Mucosa of descending colon (tissue), 3 donors: ENCODE measurements at regions not wholly inside any gene's neighbourhood (a gene's known extent, or its start where the extent isn't known, plus 50 kb on each side); places are given as distances from the start of the nearest gene placed in this dataset.
A peak's percentile ranks its signal among the peaks of the same experiment; 100 is the strongest.

Source experiments
- ATAC-seq: fragments of 200-7000 bp; cut with Tn5 transposase; one replicate; pipeline ENCODE4 v1.9.1; 2020; ENCODE audit warnings: mild to moderate bottlenecking, moderate library complexity
- DNase-seq, 3 donors: peaks; one replicate each; pipeline ENCODE4 v3.0.0-alpha.2; 2020
- H3K36me3 ChIP-seq: fragments of 200-600 bp; one replicate; pipeline ENCODE4 v1.8.0; 2021; ENCODE audit warnings: low read depth, mild to moderate bottlenecking
- H3K4me1 ChIP-seq: fragments of 200-600 bp; one replicate; pipeline ENCODE4 v1.8.0; 2021; ENCODE audit warnings: low read depth, mild to moderate bottlenecking
- H3K4me3 ChIP-seq: fragments of 200-600 bp; one replicate; pipeline ENCODE4 v1.8.0; 2021; ENCODE audit warnings: mild to moderate bottlenecking
- H3K9me3 ChIP-seq: fragments of 200-600 bp; one replicate; pipeline ENCODE4 v1.8.0; 2021; ENCODE audit warnings: mild to moderate bottlenecking
- CTCF ChIP-seq: fragments of 200-600 bp; IDR thresholded peaks from one replicate; pipeline ENCODE4 v1.8.0; 2022; ENCODE audit warnings: antibody characterized with exemption, mild to moderate bottlenecking
- intact Hi-C, 2 donors: fragments of 100-400 bp; cut with DNase I in 1 of 2; cut with micrococcal nuclease in 1 of 2; formaldehyde crosslinking; loops; one replicate each; pipeline versions ENCODE4 v1.11.0 to v1.11.1; 2022; cut with DNase I, micrococcal nuclease
- donor health status: DM: no; HTN: no; CAD: no; lungs with moderate emphysema.
- donor health status: DM: no; HTN: no; CAD: no.
- donor health status: DM: no; HTN: yes; CAD: no.

GRCh38 chr1:22268327-22268726, 125.4 kb upstream of the WNT4 start:
- DNase-seq: no peak
- no peak for ATAC-seq
- H3K4me3 ChIP-seq: no peak overlapping the region
- no peaks in the 10 kb centered on the region for H3K36me3 ChIP-seq
- intact Hi-C loops: no loop called here
- no peaks in the 10 kb centered on the region for H3K4me1 ChIP-seq
- no peak for TF ChIP-seq CTCF
- no peaks in the 10 kb centered on the region for H3K9me3 ChIP-seq

GRCh38 chr1:22271847-22272801, 129.2 kb upstream of the WNT4 start:
- Histone ChIP-seq H3K4me3 (no peak overlapping the region), H3K36me3 (no peaks in the 10 kb centered on the region), H3K9me3 (no peaks in the 10 kb centered on the region), H3K4me1 (no peaks in the 10 kb centered on the region)
- DNase-seq: no peak
- no peak for TF ChIP-seq CTCF
- intact Hi-C loops: loop anchor here in 1 of 2 donors (10.0 kb wide), 1 partner anchor 137 kb away; no protein-coding TSS in a partner anchor
- ATAC-seq: no peak

- Histone ChIP-seq H3K9me3 (no peaks in the 10 kb centered on the region), H3K36me3 (no peaks in the 10 kb centered on the region), H3K4me3 (no peak overlapping the region), H3K4me1 (no peaks in the 10 kb centered on the region)
- ATAC-seq (no peak), DNase-seq (no peak)
- intact Hi-C loops: loop anchor here in 1 of 2 donors (10.0 kb wide), 1 partner anchor 139 kb away; no protein-coding TSS in a partner anchor
- TF ChIP-seq CTCF: no peak
Observed at GRCh38 chr1:22273686-22274681, 131.1 kb upstream of the WNT4 start.

GRCh38 chr1:22275167-22275566, 132.3 kb upstream of the WNT4 start:
- no peak for ATAC-seq
- Histone ChIP-seq H3K4me3 (no peak overlapping the region), H3K9me3 (no peaks in the 10 kb centered on the region), H3K36me3 (no peaks in the 10 kb centered on the region), H3K4me1 (no peaks in the 10 kb centered on the region)
- DNase-seq: no peak
- TF ChIP-seq CTCF: no peak
- intact Hi-C loops: loop anchor here in 1 of 2 donors (10.0 kb wide), 1 partner anchor 140 kb away; no protein-coding TSS in a partner anchor

GRCh38 chr1:22275626-22276395, 132.9 kb upstream of the WNT4 start:
- ATAC-seq: peak; percentile 92
- peak; percentile 85 for TF ChIP-seq CTCF
- H3K36me3 ChIP-seq: no peaks in the 10 kb centered on the region
- peak in 2 of 3 donors; percentile 81 to 82 for DNase-seq
- no peaks in the 10 kb centered on the region for H3K4me1 ChIP-seq
- H3K4me3 ChIP-seq: no peak overlapping the region
- no peaks in the 10 kb centered on the region for H3K9me3 ChIP-seq
- intact Hi-C loops: loop anchor here in 1 of 2 donors (10.0 kb wide), 1 partner anchor 141 kb away; no protein-coding TSS in a partner anchor
